Pons (tissue), 1 donor: ENCODE measurements at regions not wholly inside any gene's neighbourhood (a gene's known extent, or its start where the extent isn't known, plus 50 kb on each side); places are given as distances from the start of the nearest gene placed in this dataset.
"Not testable (repeated sequence)": the region's sequence is repeated elsewhere in the genome, so short reads cannot be mapped to it uniquely, and the experiment has no call there.

Source experiments
- DNase-seq: peaks from one replicate; pipeline ENCODE4 v3.0.0-alpha.2; 2016; ENCODE audit warnings: low spot score

DNA sequence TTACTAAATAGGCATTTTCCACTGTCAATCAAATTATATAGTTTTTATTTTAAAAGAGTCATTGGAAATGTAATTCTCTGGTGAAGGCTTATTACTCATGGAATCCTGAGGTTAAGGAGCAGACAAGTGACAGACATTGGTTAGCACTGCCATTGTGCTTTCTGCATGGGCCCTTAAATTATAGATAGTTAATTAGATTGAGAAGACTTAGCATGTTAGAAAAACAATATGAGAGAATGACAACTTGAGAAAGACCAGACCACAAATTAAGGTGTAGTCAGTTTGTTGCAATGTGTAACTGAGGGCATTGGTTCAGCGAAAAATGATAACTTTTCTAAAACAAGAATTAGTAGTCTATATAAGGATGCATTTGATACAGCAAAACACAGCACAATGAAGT, 195.5 kb downstream of the SLITRK6 start:
- no peak for DNase-seq

DNA sequence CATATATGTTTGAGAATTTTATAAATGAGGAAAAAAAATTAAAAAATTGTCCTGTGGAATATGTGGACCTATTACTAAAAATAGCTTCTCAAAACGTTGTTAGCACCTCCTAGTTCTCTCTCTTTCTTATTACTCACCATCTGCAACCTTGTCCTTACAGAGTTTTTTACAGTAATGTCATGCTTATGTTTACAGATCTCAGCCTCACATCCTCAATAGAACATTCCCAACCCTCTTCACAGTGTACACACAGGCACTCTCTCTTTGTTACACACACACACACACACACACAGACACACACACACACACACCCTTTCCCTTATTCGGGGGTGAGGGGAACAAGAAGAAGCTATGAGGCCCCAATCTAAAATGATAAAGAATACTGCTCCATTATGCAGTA, 197.7 kb downstream of the SLITRK6 start:
- DNase-seq: no peak

DNA sequence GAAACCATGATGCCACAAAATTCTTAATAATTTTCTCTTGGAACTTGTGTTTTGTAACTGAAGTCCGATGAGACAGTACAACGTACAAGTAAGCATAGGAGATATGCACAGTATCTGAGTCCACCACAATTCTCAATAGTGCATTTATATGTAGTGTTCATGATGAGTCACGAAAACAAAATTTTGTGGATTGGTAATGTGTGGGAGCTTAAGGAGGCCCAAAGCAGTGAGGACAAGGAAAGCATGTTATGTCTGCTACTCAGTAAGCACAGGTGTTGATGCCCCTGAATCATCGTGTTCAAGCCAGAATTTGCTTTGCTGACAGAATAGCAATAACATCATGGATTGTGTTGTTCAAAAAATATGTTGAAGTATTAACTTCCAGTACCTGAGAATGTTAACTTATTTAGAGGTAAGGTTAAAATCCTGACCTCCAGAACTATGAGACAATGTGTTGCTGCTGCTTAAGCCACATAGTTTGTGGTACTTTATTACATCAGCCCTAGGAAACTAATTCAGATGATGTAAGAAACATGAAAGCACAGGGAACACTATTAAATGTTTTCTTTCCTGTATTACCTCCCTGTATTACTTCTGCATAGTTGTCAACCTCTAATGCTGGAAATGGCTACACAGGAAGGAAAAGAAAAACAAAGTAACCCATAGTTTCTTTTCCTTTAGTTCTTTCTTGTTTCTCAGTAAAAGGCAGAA, 201.3 kb downstream of the SLITRK6 start:
- no peak for DNase-seq

DNA sequence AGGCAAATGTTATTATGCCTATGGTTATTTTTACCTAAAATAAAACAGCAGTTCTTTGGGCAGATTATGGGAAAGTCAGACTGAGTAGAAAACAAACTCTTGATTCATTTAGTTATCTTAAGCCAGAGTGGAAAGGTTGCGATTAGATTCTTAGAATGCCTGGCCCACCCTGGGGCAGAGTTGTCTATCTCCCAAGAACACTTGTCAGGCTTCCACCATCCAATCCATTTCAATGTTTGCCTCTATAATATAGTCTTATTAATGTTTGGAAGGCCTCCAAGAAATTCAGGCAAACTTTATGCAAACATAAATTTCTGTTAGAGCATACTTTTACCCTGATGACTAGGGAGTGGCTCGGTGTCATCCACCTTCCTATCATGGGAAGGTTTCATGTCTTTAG, 207.0 kb downstream of the SLITRK6 start:
- no peak for DNase-seq

DNA sequence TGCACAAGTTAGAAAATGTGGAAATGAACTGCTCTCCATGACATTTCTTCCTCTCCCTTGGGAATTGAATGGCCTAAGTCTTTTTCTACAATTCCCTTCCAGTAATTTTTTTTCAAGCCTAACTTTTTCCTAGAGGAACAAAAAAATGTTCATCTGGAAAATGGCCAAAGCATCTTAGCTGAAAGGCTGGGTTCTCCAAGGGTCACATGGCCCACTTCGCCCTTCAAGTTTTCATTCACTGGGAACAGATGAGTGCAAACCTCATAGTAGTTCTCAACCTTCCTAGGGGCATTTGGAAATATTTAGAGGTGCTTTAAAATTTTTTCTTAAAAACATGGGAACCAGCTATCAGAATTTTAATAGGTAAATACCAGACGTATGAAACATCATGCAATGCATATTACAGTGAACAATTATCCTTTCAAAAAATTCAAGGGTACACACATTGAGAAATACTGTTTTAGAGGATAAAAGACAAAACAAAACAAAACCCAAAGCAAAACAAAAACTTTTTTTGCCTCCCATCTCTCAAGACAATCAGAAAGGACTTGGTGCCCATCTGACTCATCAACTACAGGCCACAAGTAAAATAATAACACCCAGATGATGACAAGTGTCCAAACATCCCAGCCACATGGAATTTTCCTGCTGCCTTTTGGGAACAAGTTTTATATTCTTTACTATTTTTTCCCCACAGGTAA, 208.8 kb downstream of the SLITRK6 start:
- no peak for DNase-seq

DNA sequence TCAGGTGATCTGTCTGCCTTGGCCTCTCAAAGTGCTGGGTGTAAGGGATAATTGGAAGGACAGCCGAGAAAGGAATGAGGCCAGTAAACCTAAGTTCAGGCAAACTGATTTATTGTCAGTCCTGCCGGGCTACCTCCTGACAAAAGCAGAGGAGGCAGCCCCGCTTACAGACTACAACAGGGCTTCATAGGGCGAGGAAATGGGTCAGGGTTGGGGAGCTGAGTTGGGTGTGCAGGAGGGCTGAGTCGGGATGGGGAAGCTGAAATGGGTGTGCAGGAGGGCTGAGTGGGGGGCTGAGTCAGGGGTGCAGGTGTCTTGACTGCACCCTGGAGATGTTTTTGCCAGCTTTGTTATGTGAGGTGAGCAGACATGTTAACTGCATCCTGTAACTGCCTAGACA, 210.2 kb downstream of the SLITRK6 start:
- no peak for DNase-seq

DNA sequence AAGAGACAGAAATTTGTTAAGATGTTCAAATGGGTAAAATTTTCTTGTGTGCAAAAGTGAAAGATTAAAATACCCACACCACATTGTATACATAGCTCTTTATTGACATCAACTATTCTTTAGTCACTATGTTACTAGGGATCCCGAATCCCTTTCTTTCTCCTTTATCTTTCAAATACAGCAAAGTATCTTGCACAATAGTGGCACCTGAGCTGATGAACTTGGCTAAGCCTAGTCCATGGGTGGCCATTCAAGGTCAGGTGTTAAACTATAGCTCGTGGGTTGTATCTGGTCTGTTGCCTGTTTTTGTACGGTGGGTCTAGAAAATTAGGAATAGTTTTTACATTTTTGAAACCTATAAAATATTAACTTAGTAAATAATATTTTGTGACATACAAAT, 210.9 kb downstream of the SLITRK6 start:
- no peak for DNase-seq

DNA sequence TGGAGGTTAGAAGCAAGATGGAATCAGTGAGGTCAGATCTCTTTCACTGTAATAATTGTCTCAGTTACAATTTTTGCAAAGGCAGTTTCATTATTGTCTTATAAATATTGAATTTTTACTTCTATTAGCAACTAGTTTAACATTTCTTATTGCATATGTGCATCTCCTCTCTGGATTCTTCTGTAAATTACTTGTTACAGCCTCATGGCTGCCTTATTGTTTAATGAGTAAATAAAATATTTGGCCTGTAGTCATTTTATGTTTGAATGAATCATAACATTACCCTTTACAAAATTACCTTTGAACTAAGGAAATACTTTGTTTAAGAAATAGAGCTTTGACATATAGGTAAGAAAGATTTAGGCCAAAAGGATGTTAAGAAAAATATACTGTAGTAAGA, 212.4 kb downstream of the SLITRK6 start:
- no peak for DNase-seq

DNA sequence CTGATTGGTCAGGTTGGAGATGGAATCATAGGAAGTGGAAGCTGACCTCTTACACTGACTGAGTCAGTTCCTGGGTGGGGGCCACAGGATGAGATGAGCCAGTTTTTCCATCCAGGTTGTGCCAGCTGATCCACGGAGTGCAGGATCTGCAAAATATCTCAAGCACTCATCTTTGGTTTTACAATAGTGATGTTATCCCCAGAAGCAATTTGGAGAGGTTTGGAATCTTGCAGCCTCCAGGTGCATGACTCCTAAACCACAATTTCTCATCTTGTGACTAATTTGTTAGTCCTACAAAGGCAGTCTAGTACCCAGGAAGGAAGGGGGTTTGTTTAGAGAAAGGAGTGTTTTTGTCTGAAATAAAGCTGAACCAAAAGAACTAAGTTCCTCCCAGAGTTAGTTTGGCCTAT, 212.8 kb downstream of the SLITRK6 start:
- DNase-seq: no peak

DNA sequence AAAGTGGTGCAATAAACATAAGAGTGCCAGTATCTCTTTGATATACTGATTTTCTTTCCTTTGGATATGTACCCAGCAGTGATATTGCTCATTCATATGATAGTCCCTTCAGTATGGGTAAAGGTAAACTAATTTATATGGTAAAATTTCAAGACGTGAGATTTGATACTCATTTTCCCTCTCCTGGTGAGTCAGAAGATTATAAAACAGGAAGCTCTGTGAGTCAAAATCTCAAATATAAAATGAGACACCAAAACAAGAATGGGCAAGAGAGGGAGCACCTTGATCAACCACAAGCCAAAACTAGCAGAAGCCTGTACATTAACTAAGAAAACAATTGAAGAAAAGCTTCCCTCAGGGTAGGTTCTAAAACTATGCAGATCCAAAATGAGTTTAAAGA, 216.3 kb downstream of the SLITRK6 start:
- DNase-seq: no peak

DNA sequence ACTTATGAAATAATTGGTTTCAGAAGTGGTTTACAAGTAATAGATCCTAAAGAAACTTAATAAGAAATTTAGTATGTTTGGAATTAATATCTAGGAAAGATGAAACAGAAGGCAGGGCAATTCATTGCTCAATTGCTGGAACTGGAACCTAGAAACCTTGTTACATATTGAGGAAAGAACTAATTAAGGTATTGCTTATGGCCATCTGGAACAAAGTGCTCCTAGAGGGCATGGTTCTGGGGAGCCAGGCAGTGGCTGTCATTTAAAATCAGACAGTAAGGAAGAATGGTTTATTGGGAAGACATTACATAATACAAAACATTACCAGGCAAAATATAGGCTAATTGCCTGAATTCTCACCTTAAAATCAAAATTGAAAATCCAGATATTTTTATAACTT, 224.1 kb downstream of the SLITRK6 start:
- no peak for DNase-seq

DNA sequence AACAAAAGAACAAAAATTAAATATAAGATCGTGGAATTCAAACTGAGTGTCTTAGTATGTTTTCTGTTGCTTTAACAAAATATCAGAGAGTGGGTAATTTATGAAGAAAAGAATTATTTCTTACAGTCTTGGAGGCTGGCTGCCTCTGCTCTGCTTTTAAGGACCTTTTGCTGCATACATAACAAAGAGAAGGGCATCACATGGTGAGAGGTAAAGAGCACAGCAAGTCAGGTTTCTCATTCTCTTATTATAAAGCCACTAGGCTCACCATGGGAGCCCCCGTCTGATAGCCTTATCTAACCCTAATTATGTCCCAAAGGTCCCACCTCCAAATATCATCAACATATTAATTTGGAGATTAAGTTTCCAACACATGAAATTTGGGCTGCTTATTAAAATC, 231.3 kb downstream of the SLITRK6 start:
- no peak for DNase-seq

DNA sequence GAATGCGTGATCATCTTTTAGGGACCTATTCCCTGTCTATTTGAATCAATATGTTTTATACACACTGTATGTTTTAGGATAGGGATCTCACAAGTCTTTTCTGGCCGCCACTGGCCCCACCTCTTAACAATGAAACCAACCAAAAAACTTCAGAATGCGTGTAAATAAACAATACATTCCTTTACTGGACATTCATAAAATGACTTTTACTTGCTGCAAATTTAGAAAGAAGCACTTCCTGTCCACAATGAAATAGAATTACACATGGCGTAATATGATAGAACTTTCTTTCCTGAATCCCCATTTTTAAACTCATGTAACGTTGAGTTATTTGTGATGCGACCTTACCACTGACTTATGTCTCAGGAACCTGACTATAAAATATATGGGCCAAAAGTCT, 233.6 kb downstream of the SLITRK6 start:
- no peak for DNase-seq

DNA sequence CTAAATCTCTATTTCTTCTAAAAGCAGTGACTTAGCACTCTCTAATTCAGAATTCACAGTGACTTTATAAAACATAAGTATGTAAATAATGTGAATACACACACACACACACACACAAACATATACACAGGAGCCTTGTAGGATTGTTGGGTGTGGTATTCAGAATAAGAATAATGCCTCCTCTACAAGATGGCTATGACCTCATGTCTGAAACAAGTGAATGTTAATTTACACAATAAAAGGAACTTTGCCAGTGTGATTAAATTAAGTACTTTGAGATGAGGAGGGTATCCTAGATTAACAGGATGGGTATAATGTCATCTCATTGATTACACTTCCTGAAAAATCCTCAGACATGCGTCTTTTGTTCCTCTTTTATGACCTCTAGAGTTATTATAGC, 234.6 kb downstream of the SLITRK6 start:
- no peak for DNase-seq

DNA sequence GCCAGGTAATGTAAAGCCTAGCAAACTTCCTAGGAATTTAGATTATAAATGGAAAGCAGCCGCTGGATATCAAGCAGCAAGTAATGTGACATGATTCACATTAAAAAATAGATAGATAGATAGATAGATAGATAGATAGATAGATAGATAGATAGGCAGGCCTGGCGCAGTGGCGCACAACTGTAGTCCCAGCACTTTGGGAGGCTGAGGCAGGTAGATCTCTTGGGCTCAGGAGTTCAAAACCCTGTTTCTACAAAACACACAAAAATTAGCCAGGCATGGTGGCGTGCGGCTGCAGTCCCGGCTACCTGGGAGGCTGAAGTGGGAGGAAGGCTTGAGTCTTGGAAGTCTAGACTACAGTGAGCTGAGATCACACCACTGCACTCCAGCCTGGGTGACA, 236.9 kb downstream of the SLITRK6 start:
- DNase-seq: no peak

DNA sequence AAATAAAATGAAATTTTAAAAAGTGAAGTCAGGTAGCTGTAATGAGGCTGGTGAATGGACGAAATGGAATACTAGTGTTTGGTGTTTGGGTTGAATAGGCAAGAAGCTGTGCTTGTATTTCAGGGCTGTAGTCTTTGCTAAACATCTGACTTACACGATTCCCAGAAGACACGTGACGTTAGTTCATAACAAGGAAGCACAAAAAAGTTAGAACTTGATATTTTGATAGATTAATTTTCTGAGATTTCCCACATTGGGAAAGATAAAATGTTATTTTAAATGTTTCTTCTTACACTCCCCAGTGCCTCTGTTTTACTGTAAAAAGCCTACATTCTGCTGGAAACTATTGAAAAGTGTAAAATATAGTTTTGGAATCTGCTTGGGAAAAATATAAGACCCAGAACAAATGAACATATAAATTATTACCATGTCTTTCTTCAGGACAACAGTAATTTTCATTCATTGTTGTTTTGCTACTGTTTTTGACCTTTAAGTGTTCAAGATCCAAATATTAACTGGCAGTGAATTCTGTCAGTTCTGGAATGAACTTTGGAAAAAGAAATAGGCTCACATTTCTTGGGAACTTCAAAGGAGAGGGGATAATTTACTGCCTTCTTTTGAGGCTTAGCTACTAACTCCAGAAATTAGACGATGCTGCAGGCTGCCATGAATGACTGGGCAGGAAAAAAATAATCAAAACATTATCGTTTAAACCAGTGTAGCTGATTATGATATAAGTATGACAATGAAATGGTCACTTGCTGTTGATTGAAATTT, 241.3 kb downstream of the SLITRK6 start:
- DNase-seq: no peak

DNA sequence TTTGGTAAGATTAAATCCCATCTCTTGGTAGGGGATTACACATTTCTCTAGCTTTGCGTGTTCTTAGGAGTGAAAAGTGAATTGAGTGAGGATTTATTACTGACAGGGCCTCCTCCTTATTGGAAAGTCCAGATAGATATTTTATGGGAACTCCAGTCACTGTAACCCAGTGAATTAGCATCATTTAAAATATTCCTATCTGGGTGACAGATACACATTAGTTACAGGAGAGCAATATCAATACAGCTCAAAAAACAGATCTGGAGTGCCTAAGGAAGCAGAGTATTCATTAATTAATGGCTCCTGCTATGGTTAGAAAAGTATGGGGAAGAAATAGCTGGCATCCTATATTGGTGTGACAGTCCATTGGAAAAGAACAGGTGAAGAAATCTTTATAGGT, 248.2 kb downstream of the SLITRK6 start:
- no peak for DNase-seq

DNA sequence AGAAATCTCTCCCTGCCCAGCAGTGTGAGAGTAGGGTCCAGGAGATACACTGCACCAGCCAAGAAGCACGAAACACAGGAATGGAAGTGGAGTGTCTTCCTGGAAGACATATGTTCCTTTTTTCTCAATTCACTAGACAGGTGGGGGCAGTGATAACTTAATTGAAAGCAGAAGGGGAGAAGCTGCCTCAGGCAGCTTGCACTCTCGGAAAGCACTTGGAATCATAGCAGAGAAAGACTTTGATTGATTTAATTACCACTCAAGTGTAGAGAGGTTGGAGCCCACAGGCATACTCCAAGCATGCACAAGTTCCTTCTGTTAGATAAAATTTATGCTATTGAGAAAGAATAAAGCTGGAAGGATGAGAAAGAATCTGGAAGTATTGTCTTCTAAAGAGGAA, 249.4 kb downstream of the SLITRK6 start:
- no peak for DNase-seq

DNA sequence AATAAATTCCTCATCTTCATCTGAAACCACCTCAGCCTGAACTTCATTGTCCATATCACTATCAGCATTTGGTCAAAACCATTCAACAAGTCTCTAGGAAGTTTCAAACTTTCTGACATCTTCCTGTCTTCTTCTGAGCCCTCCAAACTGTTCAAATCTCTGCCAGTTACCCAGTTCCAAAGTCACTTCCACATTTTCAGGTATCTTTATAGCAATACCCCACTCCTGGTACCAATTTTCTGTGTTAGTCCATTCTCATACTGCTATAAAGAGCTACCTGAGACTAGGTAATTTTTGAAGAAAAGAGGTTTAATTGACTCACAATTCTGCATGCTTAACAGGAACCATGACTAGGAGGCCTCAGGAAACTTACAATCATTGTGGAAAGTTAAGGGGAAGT, 250.4 kb downstream of the SLITRK6 start:
- DNase-seq: not testable (repeated sequence)

DNA sequence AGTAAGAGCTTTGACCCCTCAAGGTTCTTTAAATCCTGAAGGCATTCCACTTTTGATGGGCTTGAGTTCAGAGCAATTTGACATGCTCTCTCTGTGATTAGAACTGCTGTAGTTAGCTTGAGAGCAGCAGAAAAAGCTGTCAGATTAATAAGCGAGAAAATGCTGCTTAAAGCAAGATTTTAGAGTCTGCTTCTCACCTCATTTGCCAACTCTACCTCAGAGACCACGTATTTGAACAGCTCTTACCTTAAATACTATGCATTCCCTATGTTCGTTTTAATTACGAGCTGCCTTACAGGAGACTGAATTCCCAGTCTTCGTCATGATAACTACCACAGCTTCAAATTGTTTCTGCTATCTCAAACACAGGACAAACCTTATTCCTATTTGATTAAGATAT, 253.4 kb downstream of the SLITRK6 start:
- no peak for DNase-seq

DNA sequence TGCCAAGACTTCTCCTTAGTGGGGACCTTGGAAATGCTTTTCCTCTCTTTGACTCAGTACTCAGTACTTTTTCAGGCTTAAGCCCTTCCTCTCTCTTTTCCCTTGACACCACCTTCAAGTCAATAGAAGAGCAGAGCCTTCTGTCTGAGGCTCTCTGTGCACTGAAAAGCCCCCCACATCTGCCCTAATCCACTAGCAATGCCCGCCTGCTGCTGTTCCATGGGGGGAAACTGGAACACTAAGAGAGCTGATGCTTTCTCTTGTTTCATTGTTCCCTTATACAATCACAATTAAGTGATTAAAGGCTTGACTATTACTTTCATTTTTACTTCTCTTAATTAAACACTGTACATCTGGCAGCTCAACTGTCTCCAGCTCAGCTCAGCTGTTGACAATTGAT, 254.5 kb downstream of the SLITRK6 start:
- no peak for DNase-seq

DNA sequence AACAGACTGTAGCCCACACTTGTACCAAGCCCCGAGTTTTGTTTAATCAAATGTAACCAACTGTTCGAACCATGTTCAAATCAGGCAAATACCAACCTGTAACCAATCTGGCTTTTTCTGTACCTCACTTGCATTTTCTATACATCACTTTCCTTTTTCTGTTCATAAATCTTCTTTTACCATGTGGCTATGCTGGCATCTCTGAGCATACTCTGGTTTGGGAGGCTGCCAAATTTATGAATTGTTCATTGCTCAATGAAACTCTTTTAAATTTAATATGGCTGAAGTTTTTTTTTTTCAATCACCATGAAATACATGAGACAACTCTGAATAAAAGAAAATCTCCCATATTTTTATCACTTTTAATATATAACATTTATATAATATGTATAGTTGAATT, 256.1 kb downstream of the SLITRK6 start:
- DNase-seq: no peak

DNA sequence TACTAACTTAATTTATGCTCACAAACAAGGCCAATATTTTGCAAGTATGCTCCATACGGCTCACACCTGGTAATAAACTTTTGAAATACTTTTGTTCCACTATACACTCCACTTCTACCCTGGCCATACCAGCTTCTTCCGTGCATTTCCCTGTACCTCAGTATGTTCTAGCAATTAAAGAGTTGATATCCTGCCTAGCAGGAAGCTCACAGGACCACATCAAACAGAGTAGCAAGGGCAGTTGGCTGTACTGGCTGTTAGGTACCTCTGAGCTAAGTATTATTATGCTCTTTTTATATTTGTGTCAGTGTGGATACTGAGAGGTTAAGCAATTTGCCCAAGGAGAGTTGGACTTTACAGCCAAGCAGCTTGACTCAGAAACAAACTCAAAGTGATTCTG, 257.7 kb downstream of the SLITRK6 start:
- DNase-seq: no peak
